K562 (cell line): ENCODE measurements at regions not wholly inside any gene's neighbourhood (a gene's known extent, or its start where the extent isn't known, plus 50 kb on each side); places are given as distances from the start of the nearest gene placed in this dataset.
A peak's percentile ranks its signal among the peaks of the same experiment; 100 is the strongest.

Experiments used
- CBFA2T2 ChIP-seq: fragments of 450-650 bp; conservative IDR thresholded peaks from 2 replicates; pipeline ENCODE4 v1.6.1; 2017; ENCODE audit warnings: mild to moderate bottlenecking
- CTBP1 ChIP-seq: fragments of 450-650 bp; IDR thresholded peaks from 2 replicates; pipeline ENCODE4 v1.6.1; 2016; ENCODE audit warnings: borderline replicate concordance
- DEAF1 ChIP-seq: fragments of 450-650 bp; formaldehyde crosslinking; IDR thresholded peaks from 2 replicates; pipeline ENCODE4 v1.4.0; 2020; ENCODE audit warnings: mild to moderate bottlenecking, moderate library complexity
- L3MBTL2 ChIP-seq: fragments of 450-650 bp; IDR thresholded peaks from 2 replicates; pipeline ENCODE4 v1.6.1; 2016; ENCODE audit warnings: mild to moderate bottlenecking, moderate library complexity
- POLR2AphosphoS2 ChIP-seq: IDR thresholded peaks from 2 replicates; pipeline ENCODE4 v1.6.1; 2012; ENCODE audit warnings: low read length, improper control_type of control experiment
- ZFP91 ChIP-seq: sonication (generic); formaldehyde crosslinking; IDR thresholded peaks from 2 replicates; pipeline ENCODE4 v1.8.0; 2022; ENCODE audit warnings: mild to moderate bottlenecking, missing genetic modification reagents
- ZNF280B ChIP-seq: fragments of 250-450 bp; sonication (Bioruptor Pico); IDR thresholded peaks from 2 replicates; pipeline ENCODE4 v1.5.1; 2021; ENCODE audit warnings: mild to moderate bottlenecking
- ZNF407 ChIP-seq: fragments of 450-650 bp; IDR thresholded peaks from 2 replicates; pipeline ENCODE4 v1.6.1; 2016; ENCODE audit warnings: low read depth
- ZNF518B ChIP-seq: fragments of 250-450 bp; sonication (Bioruptor Pico); IDR thresholded peaks from 2 replicates; pipeline ENCODE4 v1.5.0; 2021; ENCODE audit warnings: mild to moderate bottlenecking, moderate library complexity

GRCh38 chr10:89086801-89087521 is 96.4 kb downstream of the FAS start (continued):
- TF ChIP-seq ZNF280B (CRISPR knock-in tag) (no peak), CBFA2T2 (no peak), ZNF407 (no peak), ZNF518B (CRISPR knock-in tag) (no peak), POLR2AphosphoS2 (no peak), CTBP1 (peak; percentile 35; the same call in 1 of the 2 replicates), DEAF1 (CRISPR knock-in tag) (no peak), L3MBTL2 (peak; percentile 52; the same call in 1 of the 2 replicates), ZFP91 (CRISPR knock-in tag) (no peak)
